ENCODE measurements at regions not wholly inside any gene's neighbourhood (a gene's known extent, or its start where the extent isn't known, plus 50 kb on each side); places are given as distances from the start of the nearest gene placed in this dataset.

- H3K27ac Mint-ChIP-seq = no peak overlapping the region
- Histone ChIP-seq H3K9me3 (ENCODE audit: control insufficient read depth in 2 of 3, low read length in 3 of 3) (no peaks in the 10 kb centered on the region), H3K4me1 (ENCODE audit: control insufficient read depth in 2 of 2, insufficient read depth in 2 of 2, low read length in 2 of 2) (no peaks in the 10 kb centered on the region), H3K27me3 (ENCODE audit: control insufficient read depth in 2 of 2, insufficient read depth in 2 of 2, low read length in 2 of 2) (no peaks in the 10 kb centered on the region), H3K27ac (ENCODE audit: low read depth, low read length) (no peak overlapping the region), H3K36me3 (ENCODE audit: control insufficient read depth in 2 of 3, insufficient read depth in 3 of 3, low read length in 3 of 3) (no peaks in the 10 kb centered on the region), H3K4me3 (ENCODE audit: low read length) (no peak overlapping the region)
- H3K4me1 Mint-ChIP-seq = no peaks in the 10 kb centered on the region
- peaks cover 0 to 11% (median 4%) of the 10 kb centered on the region in 5 donors for H3K27me3 Mint-ChIP-seq
- peaks cover 0 to 8% (median 3%) of the 10 kb centered on the region in 11 donors for H3K9me3 Mint-ChIP-seq
- ATAC-seq = no peak
- ChIA-PET CTCF (no interaction called here), POLR2A (no interaction called here)
- no peaks in the 10 kb centered on the region for H3K36me3 Mint-ChIP-seq
- DNase-seq = no peak
- no peak overlapping the region for H3K4me3 Mint-ChIP-seq
- intact Hi-C loops (cut with micrococcal nuclease) = no loop called here
Observed at GRCh38 chr15:67980171-67980570, 73.9 kb upstream of the PIAS1 start.

GRCh38 chr15:67980773-67981685, 73.1 kb upstream of the PIAS1 start:
- Histone ChIP-seq H3K36me3 (ENCODE audit: control insufficient read depth in 2 of 3, insufficient read depth in 3 of 3, low read length in 3 of 3) (no peaks in the 10 kb centered on the region), H3K27ac (ENCODE audit: low read depth, low read length) (no peak overlapping the region), H3K4me3 (ENCODE audit: low read length) (no peak overlapping the region), H3K27me3 (ENCODE audit: control insufficient read depth in 2 of 2, insufficient read depth in 2 of 2, low read length in 2 of 2) (no peaks in the 10 kb centered on the region), H3K4me1 (ENCODE audit: control insufficient read depth in 2 of 2, insufficient read depth in 2 of 2, low read length in 2 of 2) (no peaks in the 10 kb centered on the region), H3K9me3 (ENCODE audit: control insufficient read depth in 2 of 3, low read length in 3 of 3) (no peaks in the 10 kb centered on the region)
- H3K4me1 Mint-ChIP-seq = no peaks in the 10 kb centered on the region
- ChIA-PET POLR2A (no interaction called here), CTCF (no interaction called here)
- H3K9me3 Mint-ChIP-seq = peaks cover 0 to 8% (median 2%) of the 10 kb centered on the region in 11 donors
- H3K27me3 Mint-ChIP-seq = peaks cover 0 to 12% (median 4%) of the 10 kb centered on the region in 5 donors
- DNase-seq = no peak
- no peaks in the 10 kb centered on the region for H3K36me3 Mint-ChIP-seq
- H3K27ac Mint-ChIP-seq = no peak overlapping the region
- no peak for ATAC-seq
- intact Hi-C loops (cut with micrococcal nuclease) = no loop called here
- no peak overlapping the region for H3K4me3 Mint-ChIP-seq

- Mint-ChIP-seq H3K36me3 (no peaks in the 10 kb centered on the region), H3K27me3 (peaks cover 0 to 16% (median 4%) of the 10 kb centered on the region in 5 donors), H3K4me3 (no peak overlapping the region), H3K9me3 (peaks cover 0 to 8% (median 0%) of the 10 kb centered on the region in 11 donors), H3K4me1 (no peaks in the 10 kb centered on the region), H3K27ac (no peak overlapping the region)
- no peak for ATAC-seq
- intact Hi-C loops (cut with micrococcal nuclease) = no loop called here
- H3K27me3 ChIP-seq (ENCODE audit: control insufficient read depth in 2 of 2, insufficient read depth in 2 of 2, low read length in 2 of 2) = no peaks in the 10 kb centered on the region
- ChIA-PET CTCF (no interaction called here), POLR2A (no interaction called here)
- H3K4me1 ChIP-seq (ENCODE audit: control insufficient read depth in 2 of 2, insufficient read depth in 2 of 2, low read length in 2 of 2) = no peaks in the 10 kb centered on the region
- no peak overlapping the region for H3K27ac ChIP-seq (ENCODE audit: low read depth, low read length)
- no peak for DNase-seq
- no peak overlapping the region for H3K4me3 ChIP-seq (ENCODE audit: low read length)
- no peaks in the 10 kb centered on the region for H3K9me3 ChIP-seq (ENCODE audit: control insufficient read depth in 2 of 3, low read length in 3 of 3)
- H3K36me3 ChIP-seq (ENCODE audit: control insufficient read depth in 2 of 3, insufficient read depth in 3 of 3, low read length in 3 of 3) = no peaks in the 10 kb centered on the region
Observed at GRCh38 chr15:67981848-67982247, 72.3 kb upstream of the PIAS1 start.

- DNase-seq (no peak), ATAC-seq (no peak)
- intact Hi-C loops (cut with micrococcal nuclease) = no loop called here
- H3K27ac ChIP-seq (ENCODE audit: low read depth, low read length) = no peak overlapping the region
- ChIA-PET CTCF (no interaction called here), POLR2A (no interaction called here)
- H3K27me3 ChIP-seq (ENCODE audit: control insufficient read depth in 2 of 2, insufficient read depth in 2 of 2, low read length in 2 of 2) = no peaks in the 10 kb centered on the region
- peaks cover 0 to 3% (median 0%) of the 10 kb centered on the region in 11 donors for H3K9me3 Mint-ChIP-seq
- no peaks in the 10 kb centered on the region for H3K4me1 ChIP-seq (ENCODE audit: control insufficient read depth in 2 of 2, insufficient read depth in 2 of 2, low read length in 2 of 2)
- no peak overlapping the region for H3K27ac Mint-ChIP-seq
- H3K36me3 Mint-ChIP-seq = no peaks in the 10 kb centered on the region
- H3K9me3 ChIP-seq (ENCODE audit: control insufficient read depth in 2 of 3, low read length in 3 of 3) = no peaks in the 10 kb centered on the region
- peaks cover 0 to 11% (median 4%) of the 10 kb centered on the region in 5 donors for H3K27me3 Mint-ChIP-seq
- H3K4me3 Mint-ChIP-seq = no peak overlapping the region
- H3K4me3 ChIP-seq (ENCODE audit: low read length) = no peak overlapping the region
- no peaks in the 10 kb centered on the region for H3K4me1 Mint-ChIP-seq
- H3K36me3 ChIP-seq (ENCODE audit: control insufficient read depth in 2 of 3, insufficient read depth in 3 of 3, low read length in 3 of 3) = no peaks in the 10 kb centered on the region
Observed at GRCh38 chr15:67991706-67992105, 62.4 kb upstream of the PIAS1 start.

GRCh38 chr15:67992411-67992810, 61.7 kb upstream of the PIAS1 start:
- DNase-seq (no peak), ATAC-seq (no peak)
- no peaks in the 10 kb centered on the region for H3K36me3 ChIP-seq (ENCODE audit: control insufficient read depth in 2 of 3, insufficient read depth in 3 of 3, low read length in 3 of 3)
- Mint-ChIP-seq H3K27me3 (peaks cover 0 to 7% (median under 1%) of the 10 kb centered on the region in 5 donors), H3K27ac (no peak overlapping the region), H3K4me3 (no peak overlapping the region), H3K4me1 (no peaks in the 10 kb centered on the region), H3K9me3 (peaks cover 0 to 3% (median 0%) of the 10 kb centered on the region in 11 donors), H3K36me3 (no peaks in the 10 kb centered on the region)
- no peak overlapping the region for H3K27ac ChIP-seq (ENCODE audit: low read depth, low read length)
- POLR2A ChIA-PET = no interaction called here
- CTCF ChIA-PET = no interaction called here
- intact Hi-C loops (cut with micrococcal nuclease) = no loop called here
- no peaks in the 10 kb centered on the region for H3K27me3 ChIP-seq (ENCODE audit: control insufficient read depth in 2 of 2, insufficient read depth in 2 of 2, low read length in 2 of 2)
- H3K4me1 ChIP-seq (ENCODE audit: control insufficient read depth in 2 of 2, insufficient read depth in 2 of 2, low read length in 2 of 2) = no peaks in the 10 kb centered on the region
- H3K4me3 ChIP-seq (ENCODE audit: low read length) = no peak overlapping the region
- no peaks in the 10 kb centered on the region for H3K9me3 ChIP-seq (ENCODE audit: control insufficient read depth in 2 of 3, low read length in 3 of 3)

GRCh38 chr15:67992834-67993233, 61.3 kb upstream of the PIAS1 start:
- Histone ChIP-seq H3K27me3 (ENCODE audit: control insufficient read depth in 2 of 2, insufficient read depth in 2 of 2, low read length in 2 of 2) (no peaks in the 10 kb centered on the region), H3K27ac (ENCODE audit: low read depth, low read length) (no peak overlapping the region), H3K4me1 (ENCODE audit: control insufficient read depth in 2 of 2, insufficient read depth in 2 of 2, low read length in 2 of 2) (no peaks in the 10 kb centered on the region), H3K36me3 (ENCODE audit: control insufficient read depth in 2 of 3, insufficient read depth in 3 of 3, low read length in 3 of 3) (no peaks in the 10 kb centered on the region), H3K9me3 (ENCODE audit: control insufficient read depth in 2 of 3, low read length in 3 of 3) (no peaks in the 10 kb centered on the region), H3K4me3 (ENCODE audit: low read length) (no peak overlapping the region)
- no peaks in the 10 kb centered on the region for H3K4me1 Mint-ChIP-seq
- DNase-seq = no peak
- H3K27ac Mint-ChIP-seq = no peak overlapping the region
- intact Hi-C loops (cut with micrococcal nuclease) = no loop called here
- H3K9me3 Mint-ChIP-seq = peaks cover 0 to 3% (median 0%) of the 10 kb centered on the region in 11 donors
- ATAC-seq = no peak
- H3K36me3 Mint-ChIP-seq = no peaks in the 10 kb centered on the region
- CTCF ChIA-PET = no interaction called here
- H3K4me3 Mint-ChIP-seq = no peak overlapping the region
- POLR2A ChIA-PET = no interaction called here
- H3K27me3 Mint-ChIP-seq = peaks cover 0 to 4% (median 0%) of the 10 kb centered on the region in 5 donors

GRCh38 chr15:67997996-67998395, 56.1 kb upstream of the PIAS1 start:
- ATAC-seq (no peak), DNase-seq (no peak)
- POLR2A ChIA-PET = no interaction called here
- Mint-ChIP-seq H3K9me3 (peaks cover 0 to 1% (median 0%) of the 10 kb centered on the region in 11 donors), H3K4me1 (no peaks in the 10 kb centered on the region), H3K27me3 (peaks cover 0 to 6% (median 0%) of the 10 kb centered on the region in 5 donors), H3K36me3 (no peaks in the 10 kb centered on the region), H3K27ac (no peak overlapping the region), H3K4me3 (no peak overlapping the region)
- CTCF ChIA-PET = no interaction called here
- Histone ChIP-seq H3K4me1 (ENCODE audit: control insufficient read depth in 2 of 2, insufficient read depth in 2 of 2, low read length in 2 of 2) (no peaks in the 10 kb centered on the region), H3K36me3 (ENCODE audit: control insufficient read depth in 2 of 3, insufficient read depth in 3 of 3, low read length in 3 of 3) (no peaks in the 10 kb centered on the region), H3K27me3 (ENCODE audit: control insufficient read depth in 2 of 2, insufficient read depth in 2 of 2, low read length in 2 of 2) (no peaks in the 10 kb centered on the region), H3K4me3 (ENCODE audit: low read length) (no peak overlapping the region), H3K9me3 (ENCODE audit: control insufficient read depth in 2 of 3, low read length in 3 of 3) (no peaks in the 10 kb centered on the region), H3K27ac (ENCODE audit: low read depth, low read length) (no peak overlapping the region)
- intact Hi-C loops (cut with micrococcal nuclease) = no loop called here
